OCI-LY3 (cell line): ENCODE measurements at regions not wholly inside any gene's neighbourhood (a gene's known extent, or its start where the extent isn't known, plus 50 kb on each side); places are given as distances from the start of the nearest gene placed in this dataset.

Experiments
- EZH2phosphoT487 ChIP-seq: fragments of 200-600 bp; shearing (Covaris generic); IDR thresholded peaks from 2 replicates; pipeline ENCODE4 v1.6.1; 2018; ENCODE audit warnings: antibody characterized with exemption, mixed run types, low read depth
- TF ChIP-seq, protein P1 (sequence below): fragments of 200-600, 300-600 bp; sonication (generic); IDR thresholded peaks from 2 replicates; pipeline ENCODE4 v1.5.1; 2014; ENCODE audit warnings: antibody characterized with exemption, low read length, low read depth

GRCh38 chr18:27845897-27846296 lies 331.0 kb downstream of the CDH2 start:
- TF ChIP-seq, protein P1, sequence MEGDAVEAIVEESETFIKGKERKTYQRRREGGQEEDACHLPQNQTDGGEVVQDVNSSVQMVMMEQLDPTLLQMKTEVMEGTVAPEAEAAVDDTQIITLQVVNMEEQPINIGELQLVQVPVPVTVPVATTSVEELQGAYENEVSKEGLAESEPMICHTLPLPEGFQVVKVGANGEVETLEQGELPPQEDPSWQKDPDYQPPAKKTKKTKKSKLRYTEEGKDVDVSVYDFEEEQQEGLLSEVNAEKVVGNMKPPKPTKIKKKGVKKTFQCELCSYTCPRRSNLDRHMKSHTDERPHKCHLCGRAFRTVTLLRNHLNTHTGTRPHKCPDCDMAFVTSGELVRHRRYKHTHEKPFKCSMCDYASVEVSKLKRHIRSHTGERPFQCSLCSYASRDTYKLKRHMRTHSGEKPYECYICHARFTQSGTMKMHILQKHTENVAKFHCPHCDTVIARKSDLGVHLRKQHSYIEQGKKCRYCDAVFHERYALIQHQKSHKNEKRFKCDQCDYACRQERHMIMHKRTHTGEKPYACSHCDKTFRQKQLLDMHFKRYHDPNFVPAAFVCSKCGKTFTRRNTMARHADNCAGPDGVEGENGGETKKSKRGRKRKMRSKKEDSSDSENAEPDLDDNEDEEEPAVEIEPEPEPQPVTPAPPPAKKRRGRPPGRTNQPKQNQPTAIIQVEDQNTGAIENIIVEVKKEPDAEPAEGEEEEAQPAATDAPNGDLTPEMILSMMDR, result no peak
- no peak for TF ChIP-seq EZH2phosphoT487
